ENCODE measurements at regions not wholly inside any gene's neighbourhood (a gene's known extent, or its start where the extent isn't known, plus 50 kb on each side); places are given as distances from the start of the nearest gene placed in this dataset.

DNA sequence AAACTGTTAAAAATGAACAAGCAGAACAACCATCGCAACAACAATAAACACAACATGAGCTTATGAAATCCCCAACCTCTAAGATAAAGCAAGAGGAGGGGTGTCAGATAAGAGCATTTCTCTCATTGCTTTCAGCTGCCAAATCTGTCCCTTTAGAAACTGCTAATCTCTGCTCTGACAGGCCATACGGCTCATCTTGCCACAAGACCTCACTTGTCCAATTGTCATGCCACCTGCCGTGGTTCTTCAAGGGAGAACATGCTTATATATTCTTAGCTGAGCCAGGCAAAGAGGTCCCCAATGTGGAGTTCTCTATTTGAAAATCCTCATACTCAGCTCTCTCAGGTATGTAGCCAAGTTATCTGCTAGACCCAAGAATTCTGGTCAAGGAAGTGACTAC is 405.0 kb upstream of the TNC start:
- TF ChIP-seq, protein P1, sequence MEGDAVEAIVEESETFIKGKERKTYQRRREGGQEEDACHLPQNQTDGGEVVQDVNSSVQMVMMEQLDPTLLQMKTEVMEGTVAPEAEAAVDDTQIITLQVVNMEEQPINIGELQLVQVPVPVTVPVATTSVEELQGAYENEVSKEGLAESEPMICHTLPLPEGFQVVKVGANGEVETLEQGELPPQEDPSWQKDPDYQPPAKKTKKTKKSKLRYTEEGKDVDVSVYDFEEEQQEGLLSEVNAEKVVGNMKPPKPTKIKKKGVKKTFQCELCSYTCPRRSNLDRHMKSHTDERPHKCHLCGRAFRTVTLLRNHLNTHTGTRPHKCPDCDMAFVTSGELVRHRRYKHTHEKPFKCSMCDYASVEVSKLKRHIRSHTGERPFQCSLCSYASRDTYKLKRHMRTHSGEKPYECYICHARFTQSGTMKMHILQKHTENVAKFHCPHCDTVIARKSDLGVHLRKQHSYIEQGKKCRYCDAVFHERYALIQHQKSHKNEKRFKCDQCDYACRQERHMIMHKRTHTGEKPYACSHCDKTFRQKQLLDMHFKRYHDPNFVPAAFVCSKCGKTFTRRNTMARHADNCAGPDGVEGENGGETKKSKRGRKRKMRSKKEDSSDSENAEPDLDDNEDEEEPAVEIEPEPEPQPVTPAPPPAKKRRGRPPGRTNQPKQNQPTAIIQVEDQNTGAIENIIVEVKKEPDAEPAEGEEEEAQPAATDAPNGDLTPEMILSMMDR (IDR thresholded peaks at IDR 0.05) = no peak
- no peak for TF ChIP-seq ZFX (IDR thresholded peaks at IDR 0.05; ENCODE audit: borderline replicate concordance)

All from 22Rv1 (cell line).